DND-41 (cell line): ENCODE measurements at regions not wholly inside any gene's neighbourhood (a gene's known extent, or its start where the extent isn't known, plus 50 kb on each side); places are given as distances from the start of the nearest gene placed in this dataset.

Source experiments
- ATAC-seq: fragments of 200-7000 bp; cut with Tn5 transposase; 3 replicates; pipeline ENCODE4 v1.9.1; 2021; ENCODE audit warnings: low read depth; ENCODE audit not compliant: insufficient read depth
- DNase-seq: peaks from one replicate; pipeline ENCODE4 v3.0.0-alpha.2; 2020
- H2AFZ ChIP-seq: 2 replicates; pipeline ENCODE4 v1.6.0; 2012; ENCODE audit warnings: low read depth, low read length
- H3K27ac ChIP-seq: 2 replicates; pipeline ENCODE4 v1.5.1; 2012; ENCODE audit warnings: low read length, inconsistent platforms
- H3K27me3 ChIP-seq: fragments of 200-600 bp; sonication (generic); 2 replicates; pipeline ENCODE4 v1.6.0; 2012; ENCODE audit warnings: low read length, mild to moderate bottlenecking, inconsistent platforms; ENCODE audit not compliant: insufficient read depth, poor library complexity
- H3K36me3 ChIP-seq: 2 replicates; pipeline ENCODE4 v1.5.1; 2012; ENCODE audit warnings: low read length, inconsistent platforms; ENCODE audit not compliant: insufficient read depth
- H3K4me1 ChIP-seq: 2 replicates; pipeline ENCODE4 v1.5.1; 2012; ENCODE audit warnings: mild to moderate bottlenecking, low read length; ENCODE audit not compliant: insufficient read depth
- H3K4me2 ChIP-seq: 2 replicates; pipeline ENCODE4 v1.6.0; 2012; ENCODE audit warnings: mild to moderate bottlenecking, moderate library complexity, low read length, inconsistent platforms; ENCODE audit not compliant: insufficient read depth
- H3K4me3 ChIP-seq, 2 experiments: fragments of 200-600 bp in 1 of 2; shearing (Covaris generic) in 1 of 2; 2 replicates each; pipeline ENCODE4 v1.5.1; 2012 to 2016; ENCODE audit warnings: inconsistent platforms in 2 of 2, low read length in 2 of 2, mild to moderate bottlenecking in 2 of 2, low read depth in 1 of 2, moderate library complexity in 1 of 2
- H3K79me2 ChIP-seq: 2 replicates; pipeline ENCODE4 v1.6.0; 2012; ENCODE audit warnings: low read length, inconsistent platforms; ENCODE audit not compliant: insufficient read depth
- H3K9ac ChIP-seq: 2 replicates; pipeline ENCODE4 v1.6.0; 2012; ENCODE audit warnings: low read depth, mild to moderate bottlenecking, inconsistent platforms, low read length, moderate library complexity
- H3K9me3 ChIP-seq: 2 replicates; pipeline ENCODE4 v1.5.1; 2012; ENCODE audit warnings: low read length, moderate library complexity, mild to moderate bottlenecking, inconsistent platforms; ENCODE audit not compliant: insufficient read depth, severe bottlenecking
- H4K20me1 ChIP-seq: 2 replicates; pipeline ENCODE4 v1.6.0; 2012; ENCODE audit warnings: low read length; ENCODE audit not compliant: insufficient read depth
- EZH2 ChIP-seq: IDR thresholded peaks from 3 replicates; pipeline ENCODE4 v1.6.1; 2012; ENCODE audit warnings: borderline replicate concordance, low read depth, mild to moderate bottlenecking, moderate library complexity, low read length, inconsistent platforms; ENCODE audit not compliant: severe bottlenecking
- TF ChIP-seq, protein P1 (sequence below): IDR thresholded peaks from 2 replicates; pipeline ENCODE4 v1.5.1; 2012; ENCODE audit warnings: borderline replicate concordance, low read length, moderate library complexity, mild to moderate bottlenecking; ENCODE audit not compliant: poor library complexity, severe bottlenecking; ENCODE audit errors: extremely low read depth

DNA sequence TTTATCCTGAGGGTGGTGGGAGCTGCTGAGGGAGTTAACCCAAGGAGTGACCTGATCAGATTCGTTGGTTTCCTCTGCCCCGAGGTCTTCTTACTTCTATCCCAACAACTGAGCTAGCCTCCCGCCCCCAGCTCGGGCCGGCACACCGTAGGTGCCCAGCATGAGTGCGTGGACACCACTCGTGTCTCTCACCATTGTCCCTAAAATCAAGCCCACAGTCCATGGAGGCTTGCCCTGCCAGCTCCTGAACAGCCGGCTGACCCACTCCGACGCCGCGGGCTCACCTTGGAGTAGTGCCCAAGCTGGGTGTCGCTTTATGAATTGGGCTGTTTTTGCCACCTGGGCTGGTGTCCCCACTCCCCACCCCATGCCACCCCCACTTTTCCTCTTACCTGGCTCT is 59.0 kb upstream of the CCDC167 start:
- Histone ChIP-seq H3K36me3 (no peaks in the 10 kb centered on the region), H3K9ac (no peak overlapping the region), H2AFZ (no peak overlapping the region), H3K4me2 (no peak overlapping the region), H3K27ac (no peak overlapping the region), H3K4me1 (no peaks in the 10 kb centered on the region), H4K20me1 (0 out of 2 replicates have a peak, but pooled peaks cover 3% of the 10 kb centered on the region), H3K4me3 (no peak overlapping the region), H3K9me3 (no peaks in the 10 kb centered on the region), H3K79me2 (no peaks in the 10 kb centered on the region), H3K27me3 (peaks cover 27% of the 10 kb centered on the region)
- no peak for DNase-seq
- ATAC-seq, result no peak
- TF ChIP-seq EZH2, result no peak
- TF ChIP-seq, protein P1, sequence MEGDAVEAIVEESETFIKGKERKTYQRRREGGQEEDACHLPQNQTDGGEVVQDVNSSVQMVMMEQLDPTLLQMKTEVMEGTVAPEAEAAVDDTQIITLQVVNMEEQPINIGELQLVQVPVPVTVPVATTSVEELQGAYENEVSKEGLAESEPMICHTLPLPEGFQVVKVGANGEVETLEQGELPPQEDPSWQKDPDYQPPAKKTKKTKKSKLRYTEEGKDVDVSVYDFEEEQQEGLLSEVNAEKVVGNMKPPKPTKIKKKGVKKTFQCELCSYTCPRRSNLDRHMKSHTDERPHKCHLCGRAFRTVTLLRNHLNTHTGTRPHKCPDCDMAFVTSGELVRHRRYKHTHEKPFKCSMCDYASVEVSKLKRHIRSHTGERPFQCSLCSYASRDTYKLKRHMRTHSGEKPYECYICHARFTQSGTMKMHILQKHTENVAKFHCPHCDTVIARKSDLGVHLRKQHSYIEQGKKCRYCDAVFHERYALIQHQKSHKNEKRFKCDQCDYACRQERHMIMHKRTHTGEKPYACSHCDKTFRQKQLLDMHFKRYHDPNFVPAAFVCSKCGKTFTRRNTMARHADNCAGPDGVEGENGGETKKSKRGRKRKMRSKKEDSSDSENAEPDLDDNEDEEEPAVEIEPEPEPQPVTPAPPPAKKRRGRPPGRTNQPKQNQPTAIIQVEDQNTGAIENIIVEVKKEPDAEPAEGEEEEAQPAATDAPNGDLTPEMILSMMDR, result no peak

DNA sequence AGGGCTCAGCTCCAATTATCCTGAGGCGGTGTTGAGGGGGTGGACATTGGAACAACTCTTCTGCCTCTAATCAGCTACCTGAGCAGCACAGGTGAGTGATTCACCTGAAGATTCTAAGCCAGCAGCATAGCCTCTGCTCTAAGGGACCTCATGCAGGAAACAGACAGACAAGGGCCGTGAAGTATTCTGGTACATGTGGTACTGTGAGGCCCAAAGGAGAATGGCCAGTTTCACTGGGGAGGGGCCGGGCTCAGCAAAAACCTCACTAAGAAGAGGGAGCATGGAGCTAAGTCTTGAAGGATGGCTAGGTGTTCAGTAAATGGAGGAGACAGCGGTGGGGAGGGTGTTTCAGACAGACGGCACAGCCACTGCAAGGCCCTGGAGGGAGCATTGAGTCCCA is 58.5 kb upstream of the CCDC167 start:
- Histone ChIP-seq H3K27me3 (peaks cover 27% of the 10 kb centered on the region), H3K9me3 (no peaks in the 10 kb centered on the region), H2AFZ (no peak overlapping the region), H3K79me2 (no peaks in the 10 kb centered on the region), H3K4me2 (no peak overlapping the region), H4K20me1 (0 out of 2 replicates have a peak, but pooled peaks cover 3% of the 10 kb centered on the region), H3K36me3 (no peaks in the 10 kb centered on the region), H3K27ac (no peak overlapping the region), H3K4me1 (no peaks in the 10 kb centered on the region), H3K4me3 (no peak overlapping the region), H3K9ac (no peak overlapping the region)
- TF ChIP-seq, protein P1, result no peak
- no peak for TF ChIP-seq EZH2
- DNase-seq (no peak), ATAC-seq (no peak)

DNA sequence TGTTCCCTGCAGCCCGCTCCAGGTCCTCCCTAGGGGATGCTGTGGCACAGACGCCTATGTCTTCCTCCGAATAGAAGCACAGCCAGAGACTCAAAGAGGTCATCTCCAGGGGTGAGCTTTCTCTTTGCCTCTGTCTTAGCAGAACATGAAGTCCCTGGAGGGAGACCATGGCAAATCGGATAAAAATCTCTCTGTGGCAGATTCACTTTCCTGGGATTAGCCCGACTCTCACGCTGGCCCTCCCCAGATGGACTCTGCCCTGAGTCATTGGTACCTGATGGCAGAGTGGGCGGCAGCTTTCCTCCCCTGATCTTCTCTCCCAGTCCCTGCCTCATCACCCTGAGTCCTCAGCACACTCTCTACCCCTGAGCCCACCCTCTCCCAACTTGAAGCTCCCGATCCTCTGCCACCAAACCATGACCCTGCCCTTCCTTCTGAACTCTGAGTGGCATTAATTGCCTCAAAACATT is 58.0 kb upstream of the CCDC167 start:
- H3K27ac ChIP-seq, result no peak overlapping the region
- DNase-seq, result no peak

More for the DNA sequence above, 58.0 kb upstream of the CCDC167 start:
- Histone ChIP-seq H2AFZ (no peak overlapping the region), H3K27me3 (peaks cover 27% of the 10 kb centered on the region), H3K9me3 (no peaks in the 10 kb centered on the region), H3K4me1 (no peaks in the 10 kb centered on the region), H4K20me1 (0 out of 2 replicates have a peak, but pooled peaks cover 3% of the 10 kb centered on the region), H3K9ac (no peak overlapping the region), H3K4me3 (no peak overlapping the region), H3K79me2 (no peaks in the 10 kb centered on the region), H3K36me3 (no peaks in the 10 kb centered on the region), H3K4me2 (no peak overlapping the region)
- TF ChIP-seq EZH2, result no peak
- TF ChIP-seq, protein P1, result no peak
- no peak for ATAC-seq
